GM12873 (cell line): ENCODE measurements at regions not wholly inside any gene's neighbourhood (a gene's known extent, or its start where the extent isn't known, plus 50 kb on each side); places are given as distances from the start of the nearest gene placed in this dataset.

Experiments used
- CTCF ChIP-seq: IDR thresholded peaks from 2 replicates; pipeline ENCODE4 v1.5.1; 2012; ENCODE audit warnings: low read depth, mild to moderate bottlenecking, moderate library complexity, low read length, control low read depth; ENCODE audit not compliant: insufficient read depth; ENCODE audit errors: missing control alignments

DNA sequence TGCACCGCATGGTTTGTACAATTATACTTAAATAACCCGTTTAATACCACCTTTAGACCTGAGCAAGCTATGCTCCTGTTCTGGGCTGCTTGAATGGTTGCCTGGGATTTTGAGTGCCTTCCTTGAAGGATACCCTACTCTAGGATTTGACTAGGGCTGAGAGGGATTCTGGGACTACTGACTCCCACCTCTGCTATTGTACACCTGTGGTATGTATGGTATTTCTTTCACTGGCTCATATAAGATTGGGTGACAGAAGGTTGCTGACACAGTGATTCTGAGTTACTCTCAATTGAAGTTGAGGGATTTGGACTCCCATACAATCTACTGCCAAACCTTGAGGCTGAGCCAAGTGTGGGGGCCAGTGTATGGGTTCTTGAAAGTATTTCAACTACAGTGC, 494.4 kb upstream of the SEMA3D start:
- TF ChIP-seq CTCF, result no peak

GRCh38 chr7:85673876-85674275, 487.0 kb upstream of the SEMA3D start:
- no peak for TF ChIP-seq CTCF

DNA sequence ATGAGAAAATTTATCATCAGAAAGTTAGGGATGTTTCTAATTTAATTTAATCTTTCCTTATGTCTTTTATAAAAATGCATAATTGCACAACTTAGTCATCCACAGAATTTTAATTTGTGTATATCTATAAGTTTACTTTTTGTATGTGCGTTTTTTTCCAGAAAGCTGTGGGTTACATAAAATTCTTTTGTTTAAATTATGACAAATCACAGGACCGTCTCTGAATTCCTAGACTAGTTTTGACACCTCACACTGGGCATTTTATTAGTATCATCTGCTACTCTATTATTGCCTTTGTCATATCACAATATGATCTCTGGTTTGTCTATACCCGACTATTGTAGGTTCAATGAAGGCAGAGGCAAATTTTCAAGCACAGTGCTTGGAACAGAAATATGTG, 482.4 kb upstream of the SEMA3D start:
- no peak for TF ChIP-seq CTCF

GRCh38 chr7:85664341-85664740, 477.5 kb upstream of the SEMA3D start:
- no peak for TF ChIP-seq CTCF

DNA sequence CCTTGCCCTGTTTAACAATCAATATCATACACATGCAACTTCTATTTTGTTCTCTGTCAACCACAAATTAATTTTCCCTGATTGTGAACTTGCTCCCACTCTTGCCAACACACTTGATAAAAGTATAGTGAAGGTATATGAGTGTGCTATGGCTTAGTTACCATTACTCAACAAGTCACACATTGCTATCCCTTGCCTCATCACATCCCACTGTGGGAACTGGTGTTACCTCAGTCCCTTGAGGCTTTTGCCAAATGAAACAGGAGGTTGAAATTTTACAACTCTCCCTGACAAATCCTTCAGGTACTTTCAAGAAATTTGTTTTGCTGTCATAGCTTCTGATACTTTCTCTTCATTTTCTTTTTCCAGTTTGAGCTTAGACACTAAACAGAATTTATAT, 472.5 kb upstream of the SEMA3D start:
- no peak for TF ChIP-seq CTCF

GRCh38 chr7:85655252-85655651, 468.4 kb upstream of the SEMA3D start:
- TF ChIP-seq CTCF, result no peak

DNA sequence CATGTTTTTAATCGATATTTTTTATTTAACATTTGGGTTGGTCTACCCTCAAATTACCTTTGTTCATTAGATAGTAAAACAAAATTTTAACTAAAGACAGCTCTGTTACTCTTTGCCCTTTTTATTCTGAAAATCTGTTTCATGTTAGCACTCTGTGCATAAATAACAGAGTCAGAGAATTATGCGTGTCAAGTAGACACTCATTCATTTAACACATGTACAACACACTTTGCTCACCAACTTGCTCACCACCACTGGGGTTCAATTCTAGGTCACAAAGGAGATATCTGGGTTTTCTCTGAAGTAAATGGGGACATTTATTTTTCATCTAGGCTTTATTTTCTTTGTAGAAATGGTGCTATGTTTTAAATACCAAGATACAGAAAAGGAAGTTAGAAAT, 457.4 kb upstream of the SEMA3D start:
- no peak for TF ChIP-seq CTCF

DNA sequence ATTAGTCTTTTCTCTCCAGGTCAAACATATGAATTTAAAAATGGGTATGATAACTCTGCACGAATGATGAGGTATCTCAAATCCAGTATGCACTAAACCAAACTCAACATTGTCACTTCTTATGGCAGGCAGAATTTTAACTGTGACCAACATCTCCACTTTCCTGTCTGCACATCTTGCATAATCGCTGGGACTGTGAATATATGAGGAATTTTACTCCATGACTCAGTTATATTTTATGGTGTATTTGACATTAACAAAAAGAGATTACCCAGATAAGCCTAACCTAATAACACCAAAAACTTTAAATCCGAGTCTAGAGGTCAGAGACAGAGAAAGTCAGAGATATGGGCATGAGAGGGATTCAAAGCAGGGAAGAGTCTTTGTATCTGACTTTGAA, 454.5 kb upstream of the SEMA3D start:
- TF ChIP-seq CTCF, result no peak
